Keratinocyte (primary cell): ENCODE measurements at regions not wholly inside any gene's neighbourhood (a gene's known extent, or its start where the extent isn't known, plus 50 kb on each side); places are given as distances from the start of the nearest gene placed in this dataset.

Experiments
- DNase-seq: peaks from one replicate; pipeline ENCODE4 v3.0.0-alpha.2; 2011; ENCODE audit warnings: low read depth, missing footprints, low spot score
- FAIRE-seq: peaks from 2 replicates; lab custom pipeline; 2011; peaks lifted over from hg19 to GRCh38; lab: Jason Lieb, UNC
- H2AFZ ChIP-seq: 2 replicates; pipeline ENCODE4 v1.6.0; 2012; ENCODE audit warnings: low read length, control low read depth, inconsistent platforms; ENCODE audit not compliant: control insufficient read depth
- H3K27ac ChIP-seq: 2 replicates; pipeline ENCODE4 v1.5.1; 2011; ENCODE audit warnings: low read length; ENCODE audit not compliant: control insufficient read depth, insufficient read depth
- H3K27me3 ChIP-seq: 3 replicates; pipeline ENCODE4 v1.6.0; 2011; ENCODE audit warnings: low read length; ENCODE audit not compliant: control insufficient read depth, insufficient read depth; ENCODE audit errors: extremely low read depth
- H3K36me3 ChIP-seq, 2 experiments: 2 replicates in 1 of 2; 3 replicates in 1 of 2; pipeline ENCODE4 v1.5.1; 2011; ENCODE audit warnings: low read length in 2 of 2, mild to moderate bottlenecking in 1 of 2; ENCODE audit not compliant: control insufficient read depth in 2 of 2, insufficient read depth in 2 of 2; ENCODE audit errors: extremely low read depth in 1 of 2
- H3K4me1 ChIP-seq: 3 replicates; pipeline ENCODE4 v1.5.1; 2011; ENCODE audit warnings: low read length; ENCODE audit not compliant: control insufficient read depth, insufficient read depth; ENCODE audit errors: extremely low read depth
- H3K4me2 ChIP-seq: 3 replicates; pipeline ENCODE4 v1.6.0; 2011; ENCODE audit warnings: low read depth, low read length; ENCODE audit not compliant: control insufficient read depth, insufficient read depth; ENCODE audit errors: extremely low read depth
- H3K4me3 ChIP-seq, 3 experiments: fragments of 200-600 bp in 1 of 3; sonication (generic) in 1 of 3; 2 replicates in 2 of 3; 3 replicates in 1 of 3; pipeline ENCODE4 v1.5.1; 2011 to 2016; ENCODE audit warnings: low read length in 3 of 3, mild to moderate bottlenecking in 3 of 3, control low read depth in 2 of 3, inconsistent platforms in 1 of 3, low read depth in 1 of 3, mixed read lengths in 1 of 3, mixed run types in 1 of 3, moderate library complexity in 1 of 3; ENCODE audit not compliant: control insufficient read depth in 2 of 3, insufficient read depth in 2 of 3; ENCODE audit errors: extremely low read depth in 1 of 3
- H3K79me2 ChIP-seq: 2 replicates; pipeline ENCODE4 v1.6.0; 2012; ENCODE audit warnings: low read length; ENCODE audit not compliant: control insufficient read depth, insufficient read depth
- H3K9ac ChIP-seq: 3 replicates; pipeline ENCODE4 v1.6.0; 2011; ENCODE audit warnings: low read length; ENCODE audit not compliant: control insufficient read depth, insufficient read depth; ENCODE audit errors: extremely low read depth
- H3K9me1 ChIP-seq: 3 replicates; pipeline ENCODE4 v1.6.0; 2011; ENCODE audit warnings: low read length; ENCODE audit not compliant: control insufficient read depth, insufficient read depth; ENCODE audit errors: extremely low read depth
- H3K9me3 ChIP-seq: 2 replicates; pipeline ENCODE4 v1.5.1; 2012; ENCODE audit warnings: low read depth, low read length; ENCODE audit not compliant: control insufficient read depth
- H4K20me1 ChIP-seq: 3 replicates; pipeline ENCODE4 v1.6.0; 2011; ENCODE audit warnings: low read length; ENCODE audit not compliant: control insufficient read depth, insufficient read depth; ENCODE audit errors: extremely low read depth
- CTCF ChIP-seq, 3 experiments: IDR thresholded peaks in 1 of 3; conservative IDR thresholded peaks in 1 of 3; optimal IDR thresholded peaks in 1 of 3; 2 replicates in 2 of 3; 3 replicates in 1 of 3; pipeline versions ENCODE3 to v1.5.1; 2011; ENCODE audit warnings: low read length in 3 of 3, mild to moderate bottlenecking in 3 of 3, moderate library complexity in 2 of 3, control low read depth in 1 of 3, inconsistent platforms in 1 of 3; ENCODE audit not compliant: insufficient read depth in 2 of 3; ENCODE audit errors: extremely low read depth in 1 of 3
- EZH2 ChIP-seq: IDR thresholded peaks from one replicate; pipeline ENCODE4 v1.6.1; 2012; ENCODE audit warnings: inconsistent platforms, mild to moderate bottlenecking, low read length, moderate library complexity
- dilution Hi-C: fragments of 300-500 bp; cut with MboI; formaldehyde crosslinking; loops from one replicate; pipeline ENCODE4 v1.7.0; 2020; ENCODE audit warnings: low sequenced_read_pairs; ENCODE audit not compliant: extremely low pct_ligation_motif_present

DNA sequence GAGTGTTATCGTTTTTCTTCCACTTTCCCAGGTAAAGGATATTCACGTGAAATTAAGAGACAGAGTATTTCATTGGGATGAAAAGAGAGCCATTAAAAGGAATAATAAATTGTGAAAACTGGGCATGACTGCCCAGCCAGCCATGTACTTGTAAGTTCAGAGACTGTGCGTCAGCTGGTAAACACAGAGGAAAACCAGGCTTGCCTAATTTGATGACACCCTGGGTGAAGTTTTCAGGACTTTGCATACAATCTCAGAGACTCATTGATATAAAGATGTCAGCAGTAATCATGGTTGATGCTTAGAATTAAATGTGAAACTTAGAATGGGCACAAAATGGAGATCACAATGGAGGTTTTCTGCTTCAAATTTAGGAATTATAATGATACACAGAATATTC, 153.5 kb upstream of the ZEB2 start:
- Histone ChIP-seq H4K20me1 (no peaks in the 10 kb centered on the region), H3K4me3 (no peak overlapping the region), H3K27me3 (no peaks in the 10 kb centered on the region), H3K27ac (no peak overlapping the region), H3K79me2 (no peaks in the 10 kb centered on the region), H3K36me3 (no peaks in the 10 kb centered on the region), H2AFZ (no peak overlapping the region), H3K4me1 (peaks cover 10% of the 10 kb centered on the region), H3K9me3 (no peaks in the 10 kb centered on the region), H3K9ac (no peak overlapping the region), H3K9me1 (no peaks in the 10 kb centered on the region), H3K4me2 (no peak overlapping the region)
- FAIRE-seq, result no peak
- TF ChIP-seq EZH2 (no peak), CTCF (optimal IDR thresholded peaks at IDR 0.05 in 1 of 3, IDR thresholded peaks at IDR 0.05 in 1 of 3, conservative IDR thresholded peaks at IDR 0.05 in 1 of 3; ENCODE audit: extremely low read depth in 1 of 3, insufficient read depth in 2 of 3, low read length in 3 of 3) (no peak)
- no peak for DNase-seq
- dilution Hi-C loops, result no loop called here

GRCh38 chr2:144671695-144672455, 152.0 kb upstream of the ZEB2 start:
- H3K4me3 ChIP-seq, result no peak overlapping the region
- no peak overlapping the region for H3K4me2 ChIP-seq
- dilution Hi-C loops, result no loop called here
- peaks cover 10% of the 10 kb centered on the region for H3K4me1 ChIP-seq
- no peak overlapping the region for H3K27ac ChIP-seq
- DNase-seq (no peak), FAIRE-seq (no peak)
- H3K9ac ChIP-seq, result no peak overlapping the region
- no peaks in the 10 kb centered on the region for H3K79me2 ChIP-seq
- TF ChIP-seq EZH2, result no peak
- no peak for TF ChIP-seq CTCF (optimal IDR thresholded peaks at IDR 0.05 in 1 of 3, IDR thresholded peaks at IDR 0.05 in 1 of 3, conservative IDR thresholded peaks at IDR 0.05 in 1 of 3; ENCODE audit: extremely low read depth in 1 of 3, insufficient read depth in 2 of 3, low read length in 3 of 3)
- H2AFZ ChIP-seq, result peak overlapping the region; percentile 13
- H4K20me1 ChIP-seq, result no peaks in the 10 kb centered on the region
- H3K36me3 ChIP-seq, result no peaks in the 10 kb centered on the region
- no peaks in the 10 kb centered on the region for H3K9me3 ChIP-seq
- no peaks in the 10 kb centered on the region for H3K9me1 ChIP-seq
- no peaks in the 10 kb centered on the region for H3K27me3 ChIP-seq
